Activated CD4-positive, alpha-beta T cell treated with anti-CD3 and anti-CD28 coated beads for 36 hours (primary cell): ENCODE measurements at regions not wholly inside any gene's neighbourhood (a gene's known extent, or its start where the extent isn't known, plus 50 kb on each side); places are given as distances from the start of the nearest gene placed in this dataset.

Experiments used
- ATAC-seq: fragments of 200-7000 bp; cut with Tn5 transposase; one replicate; pipeline ENCODE4 v1.10.0; 2021; ENCODE audit warnings: mild to moderate bottlenecking, moderate library complexity
- CTCF ChIA-PET: fragments of 350-600 bp; sonication (Branson Sonifier 250); formaldehyde crosslinking; loops from one replicate; lab custom pipeline; 2021; ENCODE audit warnings: antibody characterized with exemption; lab: Charles Lee
- POLR2A ChIA-PET: fragments of 350-600 bp; sonication (Branson Sonifier 250); formaldehyde crosslinking; loops from one replicate; lab custom pipeline; 2021; ENCODE audit warnings: antibody characterized with exemption, inconsistent platforms; lab: Charles Lee
- DNase-seq: peaks from one replicate; pipeline ENCODE4 v3.0.0-alpha.2; 2020
- H3K27ac Mint-ChIP-seq: one replicate; pipeline ENCODE4 v1.8.0; 2021; ENCODE audit warnings: mixed read lengths
- H3K27me3 Mint-ChIP-seq: one replicate; pipeline ENCODE4 v1.8.0; 2021; ENCODE audit warnings: mixed read lengths
- H3K36me3 Mint-ChIP-seq: one replicate; pipeline ENCODE4 v1.8.0; 2021; ENCODE audit warnings: low read depth, mixed read lengths
- H3K4me1 Mint-ChIP-seq: one replicate; pipeline ENCODE4 v1.8.0; 2021; ENCODE audit warnings: mixed read lengths
- H3K4me3 Mint-ChIP-seq: one replicate; pipeline ENCODE4 v1.8.0; 2021; ENCODE audit warnings: mild to moderate bottlenecking, moderate library complexity, mixed read lengths
- H3K9me3 Mint-ChIP-seq: one replicate; pipeline ENCODE4 v1.8.0; 2021; ENCODE audit warnings: low read depth, mixed read lengths
- intact Hi-C, 2 experiments: fragments of 100-400 bp; cut with DNase I in 1 of 2; cut with micrococcal nuclease in 1 of 2; formaldehyde crosslinking; loops; one replicate each; pipeline versions ENCODE4 v1.14.2 to v1.15.1; 2022 to 2024; cut with DNase I, micrococcal nuclease

GRCh38 chrX:20519826-20520225 lies 253.1 kb upstream of the RPS6KA3 start:
- intact Hi-C loops = loop anchor here (5.0 to 10.0 kb wide), 7 partner anchors 68 to 1452 kb away; partner anchors contain the start of genes CNKSR2 (in 2 of the 2), RPS6KA3 (in 2 of the 2), MBTPS2 (in 1 of the 2) and SMS (in 1 of the 2)
- peaks cover 2% of the 10 kb centered on the region for H3K9me3 Mint-ChIP-seq
- no peak overlapping the region for H3K27ac Mint-ChIP-seq
- ChIA-PET POLR2A (interaction anchor here (0.6 to 0.7 kb wide), 3 partner anchors 28 to 1239 kb away, joined by 3 read pairs; no protein-coding TSS in a partner anchor), CTCF (no interaction called here)
- H3K36me3 Mint-ChIP-seq = no peaks in the 10 kb centered on the region
- peaks cover 30% of the 10 kb centered on the region for H3K4me1 Mint-ChIP-seq
- peaks cover 22% of the 10 kb centered on the region for H3K27me3 Mint-ChIP-seq
- no peak overlapping the region for H3K4me3 Mint-ChIP-seq
- DNase-seq (no peak), ATAC-seq (no peak)

- CTCF ChIA-PET = no interaction called here
- Mint-ChIP-seq H3K4me1 (peaks cover 37% of the 10 kb centered on the region), H3K36me3 (no peaks in the 10 kb centered on the region), H3K9me3 (peaks cover 2% of the 10 kb centered on the region), H3K27ac (no peak overlapping the region), H3K4me3 (no peak overlapping the region), H3K27me3 (peaks cover 24% of the 10 kb centered on the region)
- ATAC-seq (no peak), DNase-seq (no peak)
- intact Hi-C loops = loop anchor here (5.0 to 10.0 kb wide), 4 partner anchors 67 to 1453 kb away; partner anchors contain the start of gene RPS6KA3 (in 2 of the 2)
- POLR2A ChIA-PET = interaction anchor here (0.6 kb wide), 2 partner anchors 306 to 1239 kb away, joined by 3 read pairs; no protein-coding TSS in a partner anchor
Measured at GRCh38 chrX:20519146-20519545, 252.4 kb upstream of the RPS6KA3 start.

GRCh38 chrX:20517565-20517964 lies 250.9 kb upstream of the RPS6KA3 start:
- CTCF ChIA-PET = interaction anchor here (2.1 kb wide), 1 partner anchor 79 kb away, joined by 7 read pairs; no protein-coding TSS in a partner anchor
- no peaks in the 10 kb centered on the region for H3K36me3 Mint-ChIP-seq
- ATAC-seq = no peak
- peaks cover 27% of the 10 kb centered on the region for H3K27me3 Mint-ChIP-seq
- intact Hi-C loops = loop anchor here (2.0 to 10.0 kb wide), 6 partner anchors 65 to 1455 kb away; partner anchors contain the start of gene RPS6KA3 (in 2 of the 2)
- H3K27ac Mint-ChIP-seq = no peak overlapping the region
- H3K4me3 Mint-ChIP-seq = no peak overlapping the region
- POLR2A ChIA-PET = no interaction called here
- H3K9me3 Mint-ChIP-seq = peaks cover 2% of the 10 kb centered on the region
- peaks cover 30% of the 10 kb centered on the region for H3K4me1 Mint-ChIP-seq
- DNase-seq = no peak

DNA sequence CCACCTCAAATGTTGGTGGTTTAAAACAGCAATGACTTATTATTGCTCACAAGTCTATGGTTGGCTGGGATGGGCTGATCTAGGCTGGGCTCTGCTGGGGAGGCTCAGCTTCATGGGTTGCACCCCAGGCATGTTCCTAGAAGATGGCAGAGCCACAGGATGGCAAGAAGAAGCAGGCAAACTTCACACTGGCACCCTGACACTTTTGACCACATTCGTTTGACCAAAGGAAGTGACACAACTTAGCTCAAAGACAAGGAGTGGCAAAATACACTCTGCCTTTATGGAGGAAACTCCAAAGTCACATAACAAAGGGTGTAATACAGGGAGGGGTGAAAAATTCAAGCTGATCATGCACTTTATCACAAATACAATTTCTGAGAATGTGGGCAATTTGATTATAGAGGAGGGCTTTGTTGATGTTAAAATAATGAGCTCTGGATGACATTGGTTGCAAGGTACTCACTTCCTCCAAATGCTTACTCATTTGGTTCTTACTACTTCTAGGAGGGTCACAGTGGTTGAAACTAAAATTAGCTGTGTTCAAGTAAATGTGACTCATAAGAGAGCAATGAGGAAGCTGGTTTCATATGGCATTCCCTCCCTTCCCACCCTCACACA lies 249.2 kb upstream of the RPS6KA3 start:
- Mint-ChIP-seq H3K4me1 (peaks cover 30% of the 10 kb centered on the region), H3K4me3 (no peak overlapping the region), H3K27ac (peak overlapping the region; percentile 42), H3K36me3 (no peaks in the 10 kb centered on the region), H3K9me3 (peaks cover 2% of the 10 kb centered on the region), H3K27me3 (peaks cover 25% of the 10 kb centered on the region)
- intact Hi-C loops = loop anchor here (1.0 to 10.0 kb wide), 8 partner anchors 64 to 1456 kb away; partner anchors contain the start of gene RPS6KA3 (in 2 of the 2)
- CTCF ChIA-PET = interaction anchor here (0.9 to 2.1 kb wide), 7 partner anchors 9 to 268 kb away, joined by 3 to 7 read pairs (median 3); no protein-coding TSS in a partner anchor
- DNase-seq (peak; percentile 47), ATAC-seq (peak; percentile 85)
- POLR2A ChIA-PET = interaction anchor here (0.6 to 1.4 kb wide), 4 partner anchors 9 to 138 kb away, joined by 3 to 4 read pairs (median 4); no protein-coding TSS in a partner anchor

DNA sequence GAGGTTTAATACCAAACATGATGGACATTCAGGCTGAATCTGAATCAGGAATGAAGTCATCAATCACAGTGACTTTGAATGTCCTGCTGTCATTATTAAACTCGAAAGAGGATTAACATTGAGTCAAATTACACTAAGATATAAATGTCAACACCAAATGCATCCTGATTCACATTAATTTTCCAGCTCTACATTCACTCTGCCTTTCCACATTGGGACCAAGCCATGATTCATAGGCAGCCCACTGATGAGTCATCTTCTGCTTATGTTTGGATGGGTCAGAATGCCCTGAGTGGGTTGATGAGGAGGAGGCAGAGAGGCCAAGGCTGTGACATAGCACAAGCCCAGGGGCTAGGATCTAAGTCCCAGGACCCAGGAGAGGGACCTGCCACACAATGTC lies 247.6 kb upstream of the RPS6KA3 start:
- ATAC-seq (no peak), DNase-seq (no peak)
- CTCF ChIA-PET = no interaction called here
- Mint-ChIP-seq H3K4me3 (no peak overlapping the region), H3K9me3 (peaks cover 2% of the 10 kb centered on the region), H3K27ac (no peak overlapping the region), H3K4me1 (peaks cover 30% of the 10 kb centered on the region), H3K27me3 (peaks cover 22% of the 10 kb centered on the region), H3K36me3 (no peaks in the 10 kb centered on the region)
- POLR2A ChIA-PET = no interaction called here
- intact Hi-C loops = loop anchor here in 1 of 2 experiments (10.0 kb wide), 1 partner anchor 250 kb away; the partner anchor contains the start of gene RPS6KA3

- intact Hi-C loops = loop anchor here in 1 of 2 experiments (10.0 kb wide), 1 partner anchor 248 kb away; the partner anchor contains the start of gene RPS6KA3
- CTCF ChIA-PET = no interaction called here
- H3K4me3 Mint-ChIP-seq = no peak overlapping the region
Measured at GRCh38 chrX:20513185-20513584, 246.5 kb upstream of the RPS6KA3 start.

DNA sequence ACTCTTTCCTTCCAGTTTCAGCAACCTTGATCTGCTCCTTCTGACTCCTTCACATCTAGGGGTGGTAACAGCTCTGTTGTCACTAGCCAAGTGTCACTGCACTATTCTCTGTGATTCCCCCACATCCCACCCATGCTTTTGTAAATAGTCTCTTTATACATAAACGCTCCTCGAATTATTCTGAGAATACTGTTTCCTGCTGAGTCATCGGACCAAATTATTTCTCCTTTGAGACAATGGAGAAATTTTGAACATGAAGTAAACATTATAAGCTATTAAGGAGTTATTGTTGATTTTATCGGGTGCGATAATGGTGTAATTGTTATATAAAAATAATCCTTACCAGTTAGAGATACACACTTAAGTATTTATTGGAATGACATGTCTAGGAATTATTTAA lies 245.1 kb upstream of the RPS6KA3 start:
- intact Hi-C loops = loop anchor here in 1 of 2 experiments (10.0 kb wide), 1 partner anchor 247 kb away; the partner anchor contains the start of gene RPS6KA3
- H3K27me3 Mint-ChIP-seq = peaks cover 20% of the 10 kb centered on the region

More at GRCh38 chrX:20513185-20513584, 246.5 kb upstream of the RPS6KA3 start:
- H3K36me3 Mint-ChIP-seq = no peaks in the 10 kb centered on the region
- POLR2A ChIA-PET = no interaction called here
- H3K27ac Mint-ChIP-seq = no peak overlapping the region
- ATAC-seq (no peak), DNase-seq (no peak)
- H3K27me3 Mint-ChIP-seq = peaks cover 22% of the 10 kb centered on the region
- H3K4me1 Mint-ChIP-seq = peaks cover 25% of the 10 kb centered on the region
- H3K9me3 Mint-ChIP-seq = peaks cover 2% of the 10 kb centered on the region

DNA sequence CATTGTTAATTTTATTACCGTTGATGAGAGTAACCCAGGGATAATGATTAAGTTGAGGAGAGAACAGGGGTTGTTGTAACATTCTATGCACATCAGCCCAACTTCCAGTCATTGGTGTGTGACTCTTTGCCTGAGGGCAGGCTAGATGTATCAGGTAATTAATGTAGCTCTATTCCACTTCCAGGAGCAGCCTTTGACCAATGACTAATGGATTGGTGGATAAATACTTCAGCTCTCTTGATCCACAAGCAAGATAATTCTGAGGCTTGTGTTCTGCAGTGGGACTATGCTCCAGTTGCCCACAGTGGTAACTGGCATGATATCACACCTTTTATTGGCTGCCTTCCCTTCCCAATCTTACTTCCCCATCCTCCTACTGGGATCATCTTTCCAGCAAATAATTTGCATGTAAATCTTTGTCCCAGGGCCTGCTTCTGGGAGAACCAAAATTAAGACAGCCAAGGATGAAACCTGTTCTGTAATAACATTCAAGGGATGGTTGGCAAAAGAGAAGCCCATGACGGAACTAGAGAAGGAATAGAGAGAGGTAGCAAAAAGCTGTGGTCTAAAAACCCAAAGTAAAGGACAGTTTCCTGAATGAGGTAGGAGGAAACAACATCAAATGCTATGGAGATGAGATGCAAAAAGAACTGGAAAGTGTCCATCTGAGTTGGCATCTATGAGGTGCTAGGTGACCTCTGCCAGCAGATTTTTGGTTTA lies 241.4 kb upstream of the RPS6KA3 start:
- ATAC-seq = no peak
- intact Hi-C loops = no loop called here
- H3K36me3 Mint-ChIP-seq = no peaks in the 10 kb centered on the region
- no peak overlapping the region for H3K4me3 Mint-ChIP-seq
- POLR2A ChIA-PET = no interaction called here
- no peaks in the 10 kb centered on the region for H3K9me3 Mint-ChIP-seq
- peaks cover 6% of the 10 kb centered on the region for H3K4me1 Mint-ChIP-seq
- peaks cover 24% of the 10 kb centered on the region for H3K27me3 Mint-ChIP-seq
- H3K27ac Mint-ChIP-seq = no peak overlapping the region
- no peak for DNase-seq
- CTCF ChIA-PET = interaction anchor here (0.7 to 1.2 kb wide), 2 partner anchors 19 to 22 kb away, joined by 3 to 4 read pairs; no protein-coding TSS in a partner anchor

More for the DNA sequence above, 245.1 kb upstream of the RPS6KA3 start:
- ChIA-PET POLR2A (no interaction called here), CTCF (no interaction called here)
- no peak overlapping the region for H3K27ac Mint-ChIP-seq
- H3K4me1 Mint-ChIP-seq = peaks cover 27% of the 10 kb centered on the region
- H3K9me3 Mint-ChIP-seq = peaks cover 2% of the 10 kb centered on the region
- ATAC-seq (no peak), DNase-seq (no peak)
- no peaks in the 10 kb centered on the region for H3K36me3 Mint-ChIP-seq
- no peak overlapping the region for H3K4me3 Mint-ChIP-seq

DNA sequence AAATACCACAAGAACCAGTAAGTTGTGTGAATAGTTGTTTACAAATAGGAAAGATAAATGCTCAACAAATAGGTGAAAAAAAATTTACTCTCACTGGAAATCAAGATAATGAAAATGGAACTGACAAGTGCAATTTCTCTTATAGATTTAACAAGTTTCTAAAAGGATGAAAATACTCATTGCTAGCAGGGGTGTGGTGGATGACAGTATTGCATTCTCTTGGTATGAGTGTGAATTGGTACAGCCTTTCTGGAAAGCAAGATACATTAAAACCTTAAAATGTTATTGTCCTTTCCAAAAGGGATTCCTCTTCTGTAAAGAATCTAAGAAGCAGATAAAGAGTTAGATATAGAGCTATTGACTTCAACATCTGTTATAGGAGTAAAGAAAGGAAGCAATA lies 240.0 kb upstream of the RPS6KA3 start:
- ATAC-seq (peak; percentile 47), DNase-seq (no peak)
- Mint-ChIP-seq H3K9me3 (no peaks in the 10 kb centered on the region), H3K27me3 (peaks cover 30% of the 10 kb centered on the region), H3K27ac (no peak overlapping the region), H3K4me3 (no peak overlapping the region), H3K4me1 (peaks cover 6% of the 10 kb centered on the region), H3K36me3 (no peaks in the 10 kb centered on the region)
- POLR2A ChIA-PET = interaction anchor here (1.1 kb wide), 1 partner anchor 9 kb away, joined by 4 read pairs; no protein-coding TSS in a partner anchor
- CTCF ChIA-PET = interaction anchor here (1.2 kb wide), 1 partner anchor 20 kb away, joined by 4 read pairs; no protein-coding TSS in a partner anchor
- intact Hi-C loops = no loop called here

DNA sequence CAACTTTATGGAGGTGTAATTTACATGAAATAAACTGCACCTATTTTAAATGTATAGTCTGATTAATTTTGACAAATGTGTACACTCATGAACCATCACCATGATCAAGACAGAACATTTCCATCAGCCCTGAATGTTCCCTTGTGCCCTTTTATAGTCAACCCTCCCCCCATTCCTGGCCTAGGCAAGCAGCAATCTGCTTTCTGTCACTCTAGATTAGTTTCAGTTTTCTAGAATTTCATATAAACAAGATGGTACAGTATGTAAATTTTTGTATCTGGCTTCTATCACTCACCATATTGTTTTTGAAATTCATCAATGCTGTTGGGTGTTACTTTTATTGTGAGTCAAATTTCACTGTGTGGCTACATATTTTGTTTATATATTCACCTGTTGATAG lies 234.2 kb upstream of the RPS6KA3 start:
- no peak overlapping the region for H3K27ac Mint-ChIP-seq
- POLR2A ChIA-PET = interaction anchor here (0.9 kb wide), 1 partner anchor 15 kb away, joined by 3 read pairs; no protein-coding TSS in a partner anchor
- no peaks in the 10 kb centered on the region for H3K9me3 Mint-ChIP-seq
- ATAC-seq (no peak), DNase-seq (no peak)
- intact Hi-C loops = no loop called here
- peaks cover 24% of the 10 kb centered on the region for H3K27me3 Mint-ChIP-seq
- CTCF ChIA-PET = no interaction called here
- no peaks in the 10 kb centered on the region for H3K36me3 Mint-ChIP-seq
- peaks cover 15% of the 10 kb centered on the region for H3K4me1 Mint-ChIP-seq
- no peak overlapping the region for H3K4me3 Mint-ChIP-seq
